ENCODE measurements at regions not wholly inside any gene's neighbourhood (a gene's known extent, or its start where the extent isn't known, plus 50 kb on each side); places are given as distances from the start of the nearest gene placed in this dataset.

- BruUV-seq (replicated peaks), result no TSS peak
- CTCF ChIA-PET, result no interaction called here
- H3K14ac ChIP-seq (replicated peaks; ENCODE audit: low read depth, low read length), result no peak overlapping the region
- H3K27ac ChIP-seq (ENCODE audit: insufficient read depth, low read length), result no peak overlapping the region
- no peak overlapping the region for H2BK20ac ChIP-seq (ENCODE audit: low read depth, low read length)
- no peak overlapping the region for H2AFZ ChIP-seq (replicated peaks; ENCODE audit: low read length, poor library complexity)
- no peak overlapping the region for H3K4me2 ChIP-seq (ENCODE audit: low read depth, low read length)
- dilution Hi-C loops (cut with HindIII; ENCODE audit: low sequenced_read_pairs, unreplicated experiment), result no loop called here
- no peaks in the 10 kb centered on the region for H3K36me3 ChIP-seq (ENCODE audit: control insufficient read depth, insufficient read depth, low read length)
- no peak overlapping the region for H2AK5ac ChIP-seq (ENCODE audit: low read depth, low read length)
- no peak overlapping the region for H2AK9ac ChIP-seq (replicated peaks; ENCODE audit: low read depth, low read length, poor library complexity)
- H4K8ac ChIP-seq (ENCODE audit: low read depth in 2 of 2, low read length in 2 of 2), result no peak overlapping the region
- H3K79me1 ChIP-seq (ENCODE audit: low read depth in 1 of 2, low read length in 2 of 2), result no peaks in the 10 kb centered on the region
- no peaks in the 10 kb centered on the region; the same call in 1 of the 2 replicates for H3K27me3 ChIP-seq (ENCODE audit: control insufficient read depth, insufficient read depth, low read length)
- WGBS, 2 experiments (ENCODE audit: extremely low coverage in 2 of 2, insufficient read length in 1 of 2), result no CpG with 5 or more reads among the region's 1 CpG
- H3K9me1 ChIP-seq (ENCODE audit: insufficient read depth, low read length), result no peaks in the 10 kb centered on the region
- H3K9me3 ChIP-seq (ENCODE audit: control insufficient read depth, insufficient read depth, low read length), result no peaks in the 10 kb centered on the region
- H2BK15ac ChIP-seq (ENCODE audit: low read depth, low read length), result no peak overlapping the region
- no peak overlapping the region for H3K23ac ChIP-seq (ENCODE audit: low read depth, low read length)
- no peak overlapping the region for H2BK5ac ChIP-seq (ENCODE audit: low read depth, low read length, poor library complexity, severe bottlenecking)
- no peak overlapping the region for H3K4ac ChIP-seq (ENCODE audit: low read depth, low read length)
- no peak overlapping the region for H3K18ac ChIP-seq (ENCODE audit: low read depth, low read length)
- no peak overlapping the region for H3K9ac ChIP-seq (ENCODE audit: low read depth, low read length)
- H4K91ac ChIP-seq (ENCODE audit: insufficient read depth, low read depth, low read length), result no peak overlapping the region
- DNase-seq, result peak; percentile 68
- TF ChIP-seq CHD1 (IDR thresholded peaks at IDR 0.05; ENCODE audit: low read depth, low read length) (no peak), RCOR1 (IDR thresholded peaks at IDR 0.05; ENCODE audit: insufficient replicate concordance, low read length) (no peak), CTCF (conservative IDR thresholded peaks at IDR 0.05; ENCODE audit: low read depth, low read length) (no peak), MXI1 (IDR thresholded peaks at IDR 0.05; ENCODE audit: borderline replicate concordance, low read depth, low read length) (no peak), POLR2A (IDR thresholded peaks at IDR 0.05; ENCODE audit: low read depth, low read length) (no peak), MAZ (IDR thresholded peaks at IDR 0.05; ENCODE audit: borderline replicate concordance, low read depth, low read length) (no peak), RAD21 (IDR thresholded peaks at IDR 0.05; ENCODE audit: low read length) (no peak), FOS (IDR thresholded peaks at IDR 0.05; ENCODE audit: low read depth, low read length) (no peak), SMC3 (IDR thresholded peaks at IDR 0.05; ENCODE audit: low read depth, low read length) (no peak), RFX5 (IDR thresholded peaks at IDR 0.05; ENCODE audit: low read depth, low read length) (no peak), BHLHE40 (IDR thresholded peaks at IDR 0.05; ENCODE audit: low read depth, low read length) (no peak)
- no peak overlapping the region for H3K56ac ChIP-seq (ENCODE audit: extremely low read depth, insufficient read depth, low read length)
- in situ Hi-C loops (cut with MboI; ENCODE audit: low sequenced_read_pairs), result no loop called here
- H3K4me3 ChIP-seq (ENCODE audit: insufficient read depth, low read depth, low read length), result no peak overlapping the region
- ATAC-seq (ENCODE audit: low read depth), result peak; percentile 64
- no peaks in the 10 kb centered on the region; the same call in 1 of the 2 replicates for H3K4me1 ChIP-seq (ENCODE audit: control insufficient read depth, insufficient read depth, low read length)
- H4K5ac ChIP-seq (ENCODE audit: low read depth, low read length), result no peak overlapping the region
- no peaks in the 10 kb centered on the region for H4K20me1 ChIP-seq (ENCODE audit: insufficient read depth, low read length)
- POLR2A ChIA-PET (ENCODE audit: unreplicated experiment), result no interaction called here
- intact Hi-C loops (cut with micrococcal nuclease), result no loop called here
- H2BK120ac ChIP-seq (ENCODE audit: low read depth, low read length), result no peak overlapping the region
Observed at GRCh38 chrX:74179071-74179470, 124.9 kb upstream of the ZCCHC13 start.

Data from IMR-90 (cell line).